Endothelial cell of umbilical vein (primary cell): ENCODE measurements at regions not wholly inside any gene's neighbourhood (a gene's known extent, or its start where the extent isn't known, plus 50 kb on each side); places are given as distances from the start of the nearest gene placed in this dataset.

Source experiments
- BruUV-seq: library from RNA; stranded (reverse); fragments of 400-500 nt; replicated peaks from 2 replicates; lab custom pipeline; 2021; lab: Mats Ljungman, UMichigan
- CTCF ChIA-PET: fragments of 300-600, 350-600 bp; sonication (Branson Sonifier 250); formaldehyde crosslinking; loops from one replicate; lab custom pipeline; 2021; ENCODE audit warnings: antibody characterized with exemption, inconsistent platforms; lab: Charles Lee
- POLR2A ChIA-PET: fragments of 300-600, 350-600 bp; sonication (Branson Sonifier 250); formaldehyde crosslinking; loops from one replicate; lab custom pipeline; 2021; ENCODE audit warnings: antibody characterized with exemption, inconsistent platforms; lab: Charles Lee
- DNase-seq: peaks from one replicate; pipeline ENCODE4 v3.0.0-alpha.2; 2011; ENCODE audit warnings: low read depth, low spot score
- FAIRE-seq: peaks from 2 replicates; lab custom pipeline; 2011; peaks lifted over from hg19 to GRCh38; lab: Jason Lieb, UNC
- H2AFZ ChIP-seq: 2 replicates; pipeline ENCODE4 v1.6.0; 2012; ENCODE audit warnings: low read depth, low read length, control low read depth, inconsistent platforms
- H3K27ac ChIP-seq: 2 replicates; pipeline ENCODE4 v1.5.1; 2011; ENCODE audit warnings: low read depth, mild to moderate bottlenecking, control low read depth, low read length, moderate library complexity; ENCODE audit not compliant: insufficient read depth
- H3K27me3 ChIP-seq, 2 experiments: 2 replicates each; pipeline versions ENCODE4 v1.6.0 to v1.6.1; 2011; ENCODE audit warnings: low read length in 2 of 2, mixed read lengths in 1 of 2; ENCODE audit not compliant: control insufficient read depth in 2 of 2, insufficient read depth in 2 of 2
- H3K36me3 ChIP-seq, 2 experiments: 2 replicates in 1 of 2; 3 replicates in 1 of 2; pipeline ENCODE4 v1.5.1; 2011; ENCODE audit warnings: low read length in 2 of 2, mild to moderate bottlenecking in 1 of 2, moderate library complexity in 1 of 2; ENCODE audit not compliant: control insufficient read depth in 2 of 2, insufficient read depth in 2 of 2; ENCODE audit errors: extremely low read depth in 1 of 2
- H3K4me1 ChIP-seq: 3 replicates; pipeline ENCODE4 v1.5.1; 2011; ENCODE audit warnings: mild to moderate bottlenecking, low read length; ENCODE audit not compliant: control insufficient read depth, insufficient read depth; ENCODE audit errors: extremely low read depth
- H3K4me2 ChIP-seq: 2 replicates; pipeline ENCODE4 v1.6.1; 2011; ENCODE audit warnings: low read length, control low read depth, mixed read lengths; ENCODE audit not compliant: insufficient read depth
- H3K4me3 ChIP-seq, 3 experiments: fragments of 200-600 bp in 1 of 3; sonication (generic), shearing (Covaris generic) in 1 of 3; replicated peaks in 1 of 3; 2 replicates each; pipeline ENCODE4 v1.5.1; 2011 to 2016; ENCODE audit warnings: control low read depth in 3 of 3, low read length in 3 of 3, mild to moderate bottlenecking in 2 of 3, inconsistent platforms in 1 of 3, low read depth in 1 of 3, moderate library complexity in 1 of 3; ENCODE audit not compliant: insufficient read depth in 1 of 3
- H3K79me2 ChIP-seq: 2 replicates; pipeline ENCODE4 v1.6.0; 2012; ENCODE audit warnings: low read length, inconsistent platforms; ENCODE audit not compliant: control insufficient read depth, insufficient read depth
- H3K9ac ChIP-seq: replicated peaks from 2 replicates; pipeline ENCODE3; 2011; ENCODE audit warnings: low read length, control low read depth; ENCODE audit not compliant: insufficient read depth; ENCODE audit errors: extremely low read depth
- H3K9me1 ChIP-seq: replicated peaks from 3 replicates; pipeline ENCODE4 v1.6.0; 2011; ENCODE audit warnings: mild to moderate bottlenecking, low read length; ENCODE audit not compliant: control insufficient read depth, insufficient read depth; ENCODE audit errors: extremely low read depth
- H3K9me3 ChIP-seq: replicated peaks from 2 replicates; pipeline ENCODE4 v1.5.1; 2012; ENCODE audit warnings: low read length, inconsistent platforms; ENCODE audit not compliant: control insufficient read depth, insufficient read depth
- H4K20me1 ChIP-seq: replicated peaks from 2 replicates; pipeline ENCODE3; 2011; ENCODE audit warnings: mild to moderate bottlenecking, low read length; ENCODE audit not compliant: control insufficient read depth, insufficient read depth; ENCODE audit errors: extremely low read depth
- EZH2 ChIP-seq: IDR thresholded peaks from 2 replicates; pipeline ENCODE4 v1.6.1; 2012; ENCODE audit warnings: borderline replicate concordance, low read depth, mild to moderate bottlenecking, moderate library complexity, low read length, inconsistent platforms; ENCODE audit not compliant: severe bottlenecking
- FOS ChIP-seq: IDR thresholded peaks from 2 replicates; pipeline ENCODE4 v1.6.1; 2011; ENCODE audit warnings: mild to moderate bottlenecking, low read length, moderate library complexity, borderline replicate concordance; ENCODE audit not compliant: insufficient read depth
- GATA2 ChIP-seq: IDR thresholded peaks from 2 replicates; pipeline ENCODE4 v1.7.0; 2011; ENCODE audit warnings: low read depth, mild to moderate bottlenecking, moderate library complexity, mixed read lengths, low read length; ENCODE audit not compliant: insufficient read length, insufficient read depth
- JUN ChIP-seq: IDR thresholded peaks from 2 replicates; pipeline ENCODE4 v1.6.1; 2011; ENCODE audit warnings: borderline replicate concordance, low read depth; ENCODE audit not compliant: insufficient read length, insufficient read depth
- MYC ChIP-seq: IDR thresholded peaks from one replicate; pipeline ENCODE4 v1.6.1; 2011; ENCODE audit warnings: mild to moderate bottlenecking, low read depth, low read length
- POLR2A ChIP-seq: IDR thresholded peaks from 2 replicates; pipeline ENCODE4 v1.6.1; 2012; ENCODE audit warnings: low read depth, mild to moderate bottlenecking, control low read depth, low read length
- POLR2AphosphoS5 ChIP-seq: IDR thresholded peaks from 2 replicates; pipeline ENCODE4 v1.6.1; 2012; ENCODE audit warnings: low read depth, mild to moderate bottlenecking, control low read depth, low read length, moderate library complexity; ENCODE audit not compliant: insufficient read depth
- dilution Hi-C: fragments of 300-500 bp; cut with MboI; formaldehyde crosslinking; loops from one replicate; pipeline ENCODE4 v1.15.0; 2019; ENCODE audit warnings: low sequenced_read_pairs; ENCODE audit not compliant: extremely low pct_ligation_motif_present
- intact Hi-C: fragments of 100-400 bp; cut with micrococcal nuclease; formaldehyde crosslinking; loops from one replicate; pipeline ENCODE4 v1.10.0; 2022
- TF ChIP-seq, protein P1 (sequence below): IDR thresholded peaks from 2 replicates; pipeline ENCODE4 v1.6.1; 2011; ENCODE audit not compliant: insufficient read depth, insufficient read length
- TF ChIP-seq, protein P2 (sequence below), 2 donors: IDR thresholded peaks; 1 replicate in 1 of 2; 2 replicates in 1 of 2; pipeline ENCODE4 v1.5.1; 2011; ENCODE audit warnings: low read length in 2 of 2, mild to moderate bottlenecking in 2 of 2, moderate library complexity in 2 of 2, control low read depth in 1 of 2, inconsistent platforms in 1 of 2, low read depth in 1 of 2; ENCODE audit not compliant: insufficient read depth in 1 of 2; ENCODE audit errors: extremely low read depth in 1 of 2

DNA sequence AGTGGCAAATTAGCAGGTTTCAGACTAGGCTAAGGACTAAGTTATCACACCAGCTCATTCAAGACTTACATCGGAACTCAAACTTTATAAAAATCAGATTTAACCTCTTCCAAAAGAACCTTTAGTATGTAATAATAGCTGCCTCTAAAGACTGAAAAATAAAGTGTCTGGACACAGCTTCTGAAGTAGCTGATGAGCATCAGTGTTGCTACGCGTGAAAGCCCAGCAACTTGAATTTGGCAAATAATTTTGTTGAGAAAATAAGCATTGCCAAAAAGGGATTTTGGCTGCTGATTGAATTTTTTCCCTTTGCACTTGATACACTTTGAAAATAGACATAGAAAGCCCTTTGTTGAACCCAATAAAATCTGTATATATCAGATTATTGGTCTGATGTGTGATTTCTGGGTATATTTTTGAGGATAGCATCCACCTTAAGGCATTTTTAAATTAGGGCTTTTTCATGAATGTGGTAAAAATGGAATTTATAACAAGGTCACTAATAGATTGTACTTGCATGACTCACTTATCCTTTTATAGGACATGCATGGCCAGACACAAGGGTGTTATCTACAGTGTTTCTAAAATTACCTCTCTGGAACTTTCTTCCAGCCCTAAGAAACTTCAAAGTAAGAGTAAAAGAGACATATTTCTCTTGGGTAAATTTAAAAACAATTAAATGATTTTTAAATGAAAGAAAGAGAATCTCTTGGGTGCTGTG, 350.4 kb downstream of the TENT5A start:
- Histone ChIP-seq H3K9me3 (no peaks in the 10 kb centered on the region), H3K79me2 (no peaks in the 10 kb centered on the region), H3K4me2 (no peak overlapping the region), H3K9me1 (no peaks in the 10 kb centered on the region), H3K27ac (no peak overlapping the region), H2AFZ (no peak overlapping the region), H4K20me1 (no peaks in the 10 kb centered on the region), H3K27me3 (no peaks in the 10 kb centered on the region), H3K4me3 (no peak overlapping the region), H3K4me1 (no peaks in the 10 kb centered on the region), H3K36me3 (no peaks in the 10 kb centered on the region), H3K9ac (no peak overlapping the region)
- ChIA-PET POLR2A (no interaction called here), CTCF (no interaction called here)
- dilution Hi-C loops = no loop called here
- BruUV-seq = no TSS peak
- TF ChIP-seq, protein P1, sequence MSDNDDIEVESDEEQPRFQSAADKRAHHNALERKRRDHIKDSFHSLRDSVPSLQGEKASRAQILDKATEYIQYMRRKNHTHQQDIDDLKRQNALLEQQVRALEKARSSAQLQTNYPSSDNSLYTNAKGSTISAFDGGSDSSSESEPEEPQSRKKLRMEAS = no peak
- TF ChIP-seq POLR2AphosphoS5 = no peak
- TF ChIP-seq GATA2 = no peak
- no peak for TF ChIP-seq POLR2A
- TF ChIP-seq, protein P2, sequence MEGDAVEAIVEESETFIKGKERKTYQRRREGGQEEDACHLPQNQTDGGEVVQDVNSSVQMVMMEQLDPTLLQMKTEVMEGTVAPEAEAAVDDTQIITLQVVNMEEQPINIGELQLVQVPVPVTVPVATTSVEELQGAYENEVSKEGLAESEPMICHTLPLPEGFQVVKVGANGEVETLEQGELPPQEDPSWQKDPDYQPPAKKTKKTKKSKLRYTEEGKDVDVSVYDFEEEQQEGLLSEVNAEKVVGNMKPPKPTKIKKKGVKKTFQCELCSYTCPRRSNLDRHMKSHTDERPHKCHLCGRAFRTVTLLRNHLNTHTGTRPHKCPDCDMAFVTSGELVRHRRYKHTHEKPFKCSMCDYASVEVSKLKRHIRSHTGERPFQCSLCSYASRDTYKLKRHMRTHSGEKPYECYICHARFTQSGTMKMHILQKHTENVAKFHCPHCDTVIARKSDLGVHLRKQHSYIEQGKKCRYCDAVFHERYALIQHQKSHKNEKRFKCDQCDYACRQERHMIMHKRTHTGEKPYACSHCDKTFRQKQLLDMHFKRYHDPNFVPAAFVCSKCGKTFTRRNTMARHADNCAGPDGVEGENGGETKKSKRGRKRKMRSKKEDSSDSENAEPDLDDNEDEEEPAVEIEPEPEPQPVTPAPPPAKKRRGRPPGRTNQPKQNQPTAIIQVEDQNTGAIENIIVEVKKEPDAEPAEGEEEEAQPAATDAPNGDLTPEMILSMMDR (IDR thresholded peaks at IDR 0.05; ENCODE audit: extremely low read depth in 1 of 2, insufficient read depth in 1 of 2, low read depth in 1 of 2, low read length in 2 of 2) = no peak
- TF ChIP-seq EZH2 = no peak
- TF ChIP-seq FOS = no peak
- no peak for TF ChIP-seq JUN
- TF ChIP-seq MYC = no peak
- FAIRE-seq (no peak), DNase-seq (no peak)
- intact Hi-C loops = no loop called here
